Uterus (tissue), 3 donors: ENCODE measurements at regions not wholly inside any gene's neighbourhood (a gene's known extent, or its start where the extent isn't known, plus 50 kb on each side); places are given as distances from the start of the nearest gene placed in this dataset.

ENCODE experiments used
- DNase-seq, 2 donors: peaks; one replicate each; pipeline ENCODE4 v3.0.0-alpha.2; 2019 to 2020
- H3K27ac ChIP-seq, 2 donors: fragments of 200-600 bp; sonication (generic); 1 replicate in 1 of 2; 2 replicates in 1 of 2; pipeline ENCODE4 v1.5.1; 2016 to 2018
- H3K27me3 ChIP-seq, 2 donors: fragments of 200-600 bp; sonication (generic); one replicate each; pipeline ENCODE4 v1.5.1; 2018 to 2019; ENCODE audit warnings: control low read depth in 1 of 2
- H3K36me3 ChIP-seq, 2 donors: fragments of 200-600 bp; sonication (generic); one replicate each; pipeline ENCODE4 v1.5.1; 2019; ENCODE audit warnings: control low read depth in 1 of 2
- H3K4me1 ChIP-seq, 2 donors: fragments of 200-600 bp; sonication (generic); one replicate each; pipeline ENCODE4 v1.5.1; 2018 to 2019; ENCODE audit warnings: control low read depth in 1 of 2
- H3K4me3 ChIP-seq, 2 donors: fragments of 200-600 bp; sonication (generic); 1 replicate in 1 of 2; 2 replicates in 1 of 2; pipeline ENCODE4 v1.5.1; 2018 to 2019; ENCODE audit warnings: mild to moderate bottlenecking in 1 of 2
- H3K9me3 ChIP-seq, 2 donors: fragments of 200-600 bp; sonication (generic); one replicate each; pipeline ENCODE4 v1.5.1; 2019; ENCODE audit warnings: control low read depth in 1 of 2
- POLR2A ChIP-seq, 2 donors: fragments of 450-650 bp; IDR thresholded peaks; one replicate each; pipeline ENCODE4 v1.6.1; 2016; ENCODE audit warnings: antibody characterized with exemption in 2 of 2, mild to moderate bottlenecking in 1 of 2, moderate library complexity in 1 of 2
- intact Hi-C: fragments of 100-400 bp; cut with DNase I; formaldehyde crosslinking; loops from one replicate; pipeline ENCODE4 v1.15.1; 2023; ENCODE audit warnings: low total_unique reads
- TF ChIP-seq, protein P1 (sequence below), 4 experiments: fragments of 200-600 bp in 2 of 4; fragments of 450-650 bp in 2 of 4; sonication (generic) in 2 of 4; IDR thresholded peaks; one replicate each; pipeline ENCODE4 v1.5.1; 2016 to 2019; ENCODE audit warnings: antibody characterized with exemption in 4 of 4, mild to moderate bottlenecking in 2 of 4, moderate library complexity in 1 of 4
- donor health status: DM: yes; HTN: yes; CAD: no.

DNA sequence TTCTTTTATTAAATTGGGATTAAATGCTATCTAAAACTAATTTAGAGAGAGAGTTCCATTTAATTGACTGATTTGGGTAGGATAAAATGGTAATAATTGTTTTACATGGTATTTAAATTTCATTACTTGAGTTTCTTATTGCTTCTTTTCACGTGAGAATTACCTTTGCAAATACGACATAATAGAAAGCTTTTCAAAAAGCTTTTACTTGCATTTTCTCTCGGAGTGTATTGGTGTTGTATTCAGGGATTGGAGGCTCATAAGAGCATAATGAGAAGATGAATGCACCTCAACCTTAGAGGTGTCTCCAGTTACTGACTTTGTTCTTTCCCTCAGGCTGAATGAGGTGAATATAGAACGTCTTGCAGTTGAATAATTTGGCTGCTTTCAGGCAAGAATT is 67.4 kb upstream of the CPHXL start:
- no peaks in the 10 kb centered on the region for H3K9me3 ChIP-seq
- H3K36me3 ChIP-seq: no peaks in the 10 kb centered on the region
- no peak overlapping the region for H3K27ac ChIP-seq
- no peak for DNase-seq
- TF ChIP-seq, protein P1, sequence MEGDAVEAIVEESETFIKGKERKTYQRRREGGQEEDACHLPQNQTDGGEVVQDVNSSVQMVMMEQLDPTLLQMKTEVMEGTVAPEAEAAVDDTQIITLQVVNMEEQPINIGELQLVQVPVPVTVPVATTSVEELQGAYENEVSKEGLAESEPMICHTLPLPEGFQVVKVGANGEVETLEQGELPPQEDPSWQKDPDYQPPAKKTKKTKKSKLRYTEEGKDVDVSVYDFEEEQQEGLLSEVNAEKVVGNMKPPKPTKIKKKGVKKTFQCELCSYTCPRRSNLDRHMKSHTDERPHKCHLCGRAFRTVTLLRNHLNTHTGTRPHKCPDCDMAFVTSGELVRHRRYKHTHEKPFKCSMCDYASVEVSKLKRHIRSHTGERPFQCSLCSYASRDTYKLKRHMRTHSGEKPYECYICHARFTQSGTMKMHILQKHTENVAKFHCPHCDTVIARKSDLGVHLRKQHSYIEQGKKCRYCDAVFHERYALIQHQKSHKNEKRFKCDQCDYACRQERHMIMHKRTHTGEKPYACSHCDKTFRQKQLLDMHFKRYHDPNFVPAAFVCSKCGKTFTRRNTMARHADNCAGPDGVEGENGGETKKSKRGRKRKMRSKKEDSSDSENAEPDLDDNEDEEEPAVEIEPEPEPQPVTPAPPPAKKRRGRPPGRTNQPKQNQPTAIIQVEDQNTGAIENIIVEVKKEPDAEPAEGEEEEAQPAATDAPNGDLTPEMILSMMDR (IDR thresholded peaks at IDR 0.05): no peak
- intact Hi-C loops: loop anchor here (5.0 kb wide), 1 partner anchor 1374 kb away; no protein-coding TSS in a partner anchor
- no peaks in the 10 kb centered on the region for H3K4me1 ChIP-seq
- H3K27me3 ChIP-seq: no peaks in the 10 kb centered on the region
- H3K4me3 ChIP-seq: no peak overlapping the region

DNA sequence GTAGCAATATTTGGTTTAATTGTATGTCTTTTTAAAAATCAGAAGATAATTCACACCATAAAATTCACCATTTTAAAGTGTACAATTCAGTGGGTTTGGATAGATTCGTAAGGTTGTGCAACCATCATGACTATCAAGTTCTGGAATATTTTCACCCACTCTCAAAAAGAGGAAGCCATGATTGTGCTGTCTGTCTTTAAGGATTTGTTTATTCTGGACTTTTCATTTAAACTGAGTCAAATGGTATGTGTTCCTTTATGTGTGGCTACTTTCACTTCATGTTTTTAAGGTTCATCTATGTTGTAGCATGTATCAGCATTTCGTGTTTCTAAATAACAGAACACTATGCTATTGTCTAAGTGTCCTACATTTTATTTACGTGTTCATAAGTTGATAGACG is 68.1 kb upstream of the CPHXL start:
- Histone ChIP-seq H3K4me3 (no peak overlapping the region), H3K27ac (no peak overlapping the region), H3K36me3 (no peaks in the 10 kb centered on the region), H3K9me3 (no peaks in the 10 kb centered on the region), H3K27me3 (no peaks in the 10 kb centered on the region), H3K4me1 (no peaks in the 10 kb centered on the region)
- DNase-seq: no peak
- intact Hi-C loops: loop anchor here (5.0 kb wide), 1 partner anchor 1373 kb away; no protein-coding TSS in a partner anchor
- no peak for TF ChIP-seq POLR2A (IDR thresholded peaks at IDR 0.05)
- TF ChIP-seq, protein P1 (IDR thresholded peaks at IDR 0.05): no peak

DNA sequence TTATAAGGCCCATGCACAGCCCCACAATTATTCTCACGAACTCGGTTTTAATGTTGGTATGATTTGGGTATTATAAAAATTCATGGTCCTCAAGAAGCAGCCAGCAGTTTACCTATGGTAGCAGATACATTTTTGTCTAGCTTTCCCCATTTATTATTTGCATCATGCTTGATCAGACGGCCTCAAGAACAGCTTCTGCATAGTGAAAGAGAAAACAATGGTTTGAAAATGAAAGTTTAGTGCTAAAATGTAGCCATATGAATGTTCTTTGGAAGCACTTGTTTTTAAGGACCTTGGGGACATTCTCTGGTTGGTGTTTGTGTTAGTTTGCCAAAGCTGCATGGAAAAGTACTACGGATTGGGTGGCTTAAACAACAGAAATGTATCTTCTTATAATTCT is 72.4 kb upstream of the CPHXL start:
- Histone ChIP-seq H3K9me3 (no peaks in the 10 kb centered on the region), H3K36me3 (no peaks in the 10 kb centered on the region), H3K4me1 (no peaks in the 10 kb centered on the region), H3K27ac (no peak overlapping the region), H3K27me3 (no peaks in the 10 kb centered on the region), H3K4me3 (no peak overlapping the region)
- intact Hi-C loops: no loop called here
- TF ChIP-seq, protein P1 (IDR thresholded peaks at IDR 0.05): no peak
- no peak for TF ChIP-seq POLR2A (IDR thresholded peaks at IDR 0.05)
- DNase-seq: no peak

DNA sequence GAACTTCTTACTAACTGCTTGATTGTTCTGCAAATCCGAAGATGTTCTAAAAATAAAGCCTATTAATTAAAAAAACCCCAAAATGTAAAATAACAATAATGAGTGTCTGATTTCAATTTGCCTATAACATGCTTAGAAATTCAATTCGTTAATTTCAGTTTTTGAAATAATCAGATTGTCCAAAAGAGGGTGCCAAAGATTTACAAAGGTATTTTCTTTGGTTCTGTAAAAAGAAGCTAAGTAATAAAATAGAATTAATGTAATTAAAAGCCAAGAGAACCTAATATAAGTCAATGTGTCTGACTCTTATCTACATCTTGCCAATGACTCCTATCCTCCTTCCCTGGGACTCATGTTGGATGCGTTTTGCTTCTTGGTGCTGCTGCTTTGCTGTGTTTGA is 75.0 kb upstream of the CPHXL start:
- Histone ChIP-seq H3K4me3 (no peak overlapping the region), H3K36me3 (no peaks in the 10 kb centered on the region), H3K27ac (no peak overlapping the region), H3K27me3 (no peaks in the 10 kb centered on the region), H3K4me1 (no peaks in the 10 kb centered on the region), H3K9me3 (no peaks in the 10 kb centered on the region)
- intact Hi-C loops: no loop called here
- TF ChIP-seq, protein P1 (IDR thresholded peaks at IDR 0.05): no peak
- no peak for TF ChIP-seq POLR2A (IDR thresholded peaks at IDR 0.05)
- no peak for DNase-seq

DNA sequence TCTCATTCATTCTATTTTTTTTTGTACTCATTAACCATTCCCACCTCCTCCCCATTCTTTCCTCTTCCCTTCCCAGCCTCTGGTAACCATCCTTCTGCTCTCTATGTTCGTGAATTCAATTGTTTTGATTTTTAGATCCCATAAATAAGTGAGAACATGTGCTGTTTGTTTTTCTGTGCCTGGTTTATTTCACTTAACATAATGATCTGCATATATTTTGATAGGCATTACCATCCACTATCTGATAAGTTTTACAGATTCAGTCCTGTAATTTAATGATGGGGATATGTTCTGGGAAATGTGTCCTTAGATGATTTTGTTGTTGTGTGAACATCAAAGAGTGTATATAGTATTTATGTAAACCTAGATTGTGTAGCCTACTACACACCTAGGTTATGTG is 77.5 kb upstream of the CPHXL start:
- Histone ChIP-seq H3K36me3 (no peaks in the 10 kb centered on the region), H3K27me3 (no peaks in the 10 kb centered on the region), H3K4me1 (no peaks in the 10 kb centered on the region), H3K9me3 (no peaks in the 10 kb centered on the region), H3K27ac (no peak overlapping the region), H3K4me3 (no peak overlapping the region)
- no peak for DNase-seq
- TF ChIP-seq POLR2A (IDR thresholded peaks at IDR 0.05): no peak
- TF ChIP-seq, protein P1 (IDR thresholded peaks at IDR 0.05): no peak
- intact Hi-C loops: no loop called here
